ENCODE measurements at regions not wholly inside any gene's neighbourhood (a gene's known extent, or its start where the extent isn't known, plus 50 kb on each side); places are given as distances from the start of the nearest gene placed in this dataset.
A peak's percentile ranks its signal among the peaks of the same experiment; 100 is the strongest.
"Not testable (repeated sequence)": the region's sequence is repeated elsewhere in the genome, so short reads cannot be mapped to it uniquely, and the experiment has no call there.

DNA sequence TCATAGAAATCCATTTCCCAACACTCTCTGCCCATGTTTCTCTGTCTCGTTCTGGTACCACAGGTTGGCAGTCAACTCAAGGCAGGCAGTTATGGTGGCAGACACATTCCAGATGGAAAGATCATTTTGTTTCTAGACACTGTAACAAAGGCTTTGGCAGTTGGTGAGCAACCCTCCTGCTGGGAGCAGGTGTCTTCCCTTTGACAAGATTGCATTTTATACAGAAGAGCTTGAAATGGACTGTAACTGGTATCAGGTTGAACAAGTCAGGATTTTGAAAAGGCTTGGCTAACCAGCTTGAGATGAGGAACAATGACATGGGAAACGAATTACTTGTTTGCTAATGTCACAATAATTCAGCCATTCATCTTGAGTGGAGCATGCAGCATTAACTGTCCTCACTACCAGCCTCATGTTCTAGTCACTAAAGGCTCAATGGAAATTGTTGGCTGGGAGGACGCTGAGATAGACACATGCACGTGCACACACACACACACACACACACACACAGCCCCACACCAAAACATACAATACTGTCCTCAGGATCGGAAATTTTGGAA lies 170.0 kb downstream of the SEMA6D start:
- peak; percentile 15 to 17 for DNase-seq

- no peak for DNase-seq
These were observed 171.2 kb downstream of the SEMA6D start for GRCh38 chr15:47888385-47889100.

DNA sequence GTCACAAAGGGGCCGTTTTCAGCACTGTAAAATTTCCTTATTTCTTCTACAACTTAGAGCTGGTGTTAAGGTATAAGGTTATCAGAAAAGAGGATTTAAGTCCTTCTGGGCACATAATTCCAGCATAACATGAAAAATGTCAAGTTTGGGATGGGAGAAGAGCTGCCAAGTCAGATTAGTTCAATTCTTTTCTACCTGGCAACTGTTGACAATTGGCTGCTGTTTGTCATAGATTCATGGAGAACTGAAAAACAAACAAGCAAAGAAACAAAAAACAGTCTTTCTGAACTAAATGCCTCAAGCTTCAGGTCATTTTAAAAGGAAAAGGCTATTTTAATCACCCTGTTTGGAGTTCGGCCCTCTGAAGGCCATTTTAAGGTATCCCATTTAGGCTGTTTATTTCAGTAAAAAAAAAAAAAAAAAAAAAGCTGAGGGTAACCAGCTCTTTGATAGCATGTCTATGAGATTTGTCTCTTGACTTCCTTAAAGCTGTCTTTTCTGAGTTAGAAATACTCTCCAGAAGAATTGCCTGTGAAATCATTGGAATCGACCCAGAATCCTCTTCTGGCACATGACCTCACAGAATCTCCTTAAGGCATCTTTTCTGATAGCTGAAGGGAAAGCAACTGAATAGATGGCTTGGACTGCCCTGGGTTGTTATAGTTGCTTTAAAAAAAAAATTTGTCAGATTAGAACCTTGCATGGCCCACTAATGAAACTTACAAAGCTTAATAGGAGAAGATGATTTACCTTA lies 173.3 kb downstream of the SEMA6D start:
- no peak for DNase-seq

DNA sequence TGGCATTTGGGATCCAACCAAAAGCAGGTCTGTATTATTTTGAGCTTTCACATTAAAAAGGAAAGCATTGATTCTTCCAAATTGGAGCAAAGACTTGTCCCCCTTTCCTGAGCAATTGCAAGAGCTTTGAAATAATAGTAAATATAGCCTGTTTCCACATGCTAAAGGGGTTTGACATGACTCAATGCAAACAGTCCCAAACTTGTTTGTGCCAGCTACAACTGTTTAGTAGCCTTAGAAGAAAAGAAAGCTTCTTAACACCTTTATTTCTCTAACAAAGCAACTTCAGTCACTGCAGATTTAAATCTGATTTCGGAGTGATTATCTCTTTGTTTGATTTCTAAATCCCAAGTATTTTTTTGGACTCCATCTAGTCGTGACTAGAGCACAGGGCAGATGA lies 180.2 kb downstream of the SEMA6D start:
- DNase-seq, result no peak

DNA sequence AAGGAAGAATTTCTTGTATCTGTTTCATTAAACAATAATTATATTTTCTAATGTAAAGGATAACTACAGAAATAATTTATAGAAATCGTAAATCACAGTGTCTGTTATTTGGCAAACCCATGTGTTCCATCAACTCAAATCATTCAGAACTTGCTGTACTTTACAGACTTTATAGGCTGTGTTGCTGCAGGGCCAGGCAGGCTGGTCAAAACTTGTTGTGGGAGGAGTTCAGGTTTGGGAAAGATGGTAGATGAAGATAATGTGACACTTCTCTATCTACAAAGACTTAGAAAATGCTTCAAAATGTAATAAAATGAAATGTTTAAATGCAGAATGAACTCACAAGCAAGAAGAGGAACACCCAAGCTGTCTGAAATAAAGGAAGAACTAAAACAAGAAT lies 183.4 kb downstream of the SEMA6D start:
- DNase-seq, result no peak

DNA sequence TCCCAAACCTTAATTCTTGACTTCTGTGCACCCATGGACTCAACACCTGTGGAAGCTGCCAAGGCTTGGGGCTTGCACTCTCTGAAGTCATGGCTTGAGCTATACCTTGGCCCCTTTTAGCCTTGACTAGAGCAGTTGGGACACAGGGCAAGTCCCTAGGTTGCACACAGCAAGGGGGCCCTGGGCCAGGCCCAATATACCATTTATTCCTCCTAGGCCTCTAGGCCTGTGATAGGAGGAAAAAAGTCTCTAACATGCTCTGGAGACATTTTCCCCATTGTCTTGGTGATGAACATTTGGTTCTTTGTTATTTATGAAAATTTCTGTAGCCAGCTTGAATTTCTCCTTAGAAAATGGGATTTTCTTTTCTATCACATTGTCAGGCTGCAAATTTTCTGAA lies 186.1 kb downstream of the SEMA6D start:
- DNase-seq, result no peak

- no peak for DNase-seq
These were observed 191.2 kb downstream of the SEMA6D start for GRCh38 chr15:47908486-47908885.

- DNase-seq, result no peak
These were observed 191.8 kb downstream of the SEMA6D start for GRCh38 chr15:47908950-47909670.

DNA sequence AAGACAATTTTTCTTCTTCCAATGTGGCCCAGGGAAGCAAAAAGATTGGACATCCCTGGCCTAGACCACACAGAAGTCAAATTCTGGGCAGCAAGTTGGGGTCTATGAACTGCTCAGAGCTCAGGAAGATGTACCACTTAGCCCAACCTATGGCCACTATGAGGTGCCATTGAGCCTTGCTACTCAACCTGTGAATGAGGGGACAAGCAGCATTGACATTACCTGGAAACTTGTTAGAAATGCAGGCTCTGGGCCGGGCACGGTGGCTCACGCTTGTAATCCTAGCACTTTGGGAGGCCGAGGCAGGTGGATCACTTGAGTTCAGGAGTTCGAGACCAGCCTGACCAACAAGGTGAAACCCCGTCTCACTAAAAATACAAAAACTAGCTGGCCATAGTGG lies 195.6 kb downstream of the SEMA6D start:
- DNase-seq, result not testable (repeated sequence)

GRCh38 chr15:47917881-47918280 lies 200.6 kb downstream of the SEMA6D start:
- DNase-seq, result no peak

DNA sequence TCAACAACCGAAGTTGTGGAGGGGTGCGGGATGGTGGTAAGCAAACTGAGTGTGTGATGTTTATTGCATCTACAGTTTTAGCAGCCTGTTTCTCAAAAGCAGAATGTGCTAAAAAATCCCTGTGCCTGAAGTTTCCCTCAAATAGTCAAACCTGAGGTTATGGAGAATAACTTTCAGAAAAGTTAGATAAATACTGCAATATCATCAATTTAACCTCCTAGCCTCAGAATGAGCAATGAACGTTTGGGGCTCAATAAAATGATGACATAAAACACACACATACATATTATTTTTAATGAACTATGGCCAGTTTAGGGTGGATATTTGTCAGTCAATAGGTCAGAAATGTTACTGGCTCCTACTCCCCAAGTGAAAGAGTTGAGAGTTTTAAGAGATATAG lies 201.6 kb downstream of the SEMA6D start:
- DNase-seq, result no peak

DNA sequence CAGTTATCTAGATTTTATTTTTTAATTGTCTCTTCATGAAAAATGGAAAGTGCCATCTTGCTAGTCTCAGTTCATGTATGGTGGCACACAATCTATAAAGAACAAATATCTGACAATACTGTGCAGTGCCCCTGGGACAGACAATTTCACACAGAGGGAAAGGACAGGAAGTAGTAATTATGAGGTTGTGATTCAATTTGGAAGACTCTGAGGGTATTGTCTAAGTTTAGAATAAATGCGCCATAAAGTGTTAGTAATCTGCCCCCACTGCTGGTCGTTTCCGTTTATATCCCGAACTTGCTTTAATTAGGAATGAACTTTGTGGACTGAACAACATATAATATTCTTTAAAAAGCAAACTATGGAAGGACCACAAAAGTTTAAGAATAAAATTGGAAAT lies 196.4 kb upstream of the SLC24A5 start:
- DNase-seq, result no peak

DNA sequence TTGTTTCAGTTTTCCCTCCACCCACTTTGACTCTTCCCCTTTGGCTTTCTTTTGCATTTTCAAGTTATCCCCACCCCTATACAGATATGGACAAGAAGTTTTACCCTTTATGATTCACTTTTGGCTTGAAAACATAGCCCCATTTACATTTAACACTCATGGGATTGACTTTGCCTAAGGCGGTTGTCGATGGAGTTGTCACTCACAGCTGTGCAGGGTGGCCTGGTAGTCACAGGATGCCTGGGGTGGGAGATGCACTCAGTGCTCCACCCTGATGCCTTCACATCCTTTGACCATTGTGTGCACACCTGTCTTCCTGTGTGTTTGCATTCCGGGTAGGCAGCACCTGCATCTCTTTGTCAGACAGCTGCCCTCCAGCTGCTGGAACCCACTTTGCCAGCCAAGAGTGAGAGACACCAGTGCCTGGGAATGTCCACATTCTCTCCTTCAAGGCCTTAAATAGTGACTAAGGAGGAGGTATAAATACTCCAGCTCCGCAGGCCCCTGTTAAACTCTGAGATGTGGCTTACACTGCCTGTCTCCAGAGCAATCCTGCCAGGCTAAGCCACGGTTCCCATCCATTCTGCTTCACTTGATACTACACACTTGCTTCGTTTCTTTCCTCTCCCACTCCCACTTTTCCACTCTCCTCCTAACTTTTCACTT lies 191.5 kb upstream of the SLC24A5 start:
- peak; percentile 89 to 91 for DNase-seq

GRCh38 chr15:47932261-47932660 lies 188.5 kb upstream of the SLC24A5 start:
- DNase-seq, result no peak

DNA sequence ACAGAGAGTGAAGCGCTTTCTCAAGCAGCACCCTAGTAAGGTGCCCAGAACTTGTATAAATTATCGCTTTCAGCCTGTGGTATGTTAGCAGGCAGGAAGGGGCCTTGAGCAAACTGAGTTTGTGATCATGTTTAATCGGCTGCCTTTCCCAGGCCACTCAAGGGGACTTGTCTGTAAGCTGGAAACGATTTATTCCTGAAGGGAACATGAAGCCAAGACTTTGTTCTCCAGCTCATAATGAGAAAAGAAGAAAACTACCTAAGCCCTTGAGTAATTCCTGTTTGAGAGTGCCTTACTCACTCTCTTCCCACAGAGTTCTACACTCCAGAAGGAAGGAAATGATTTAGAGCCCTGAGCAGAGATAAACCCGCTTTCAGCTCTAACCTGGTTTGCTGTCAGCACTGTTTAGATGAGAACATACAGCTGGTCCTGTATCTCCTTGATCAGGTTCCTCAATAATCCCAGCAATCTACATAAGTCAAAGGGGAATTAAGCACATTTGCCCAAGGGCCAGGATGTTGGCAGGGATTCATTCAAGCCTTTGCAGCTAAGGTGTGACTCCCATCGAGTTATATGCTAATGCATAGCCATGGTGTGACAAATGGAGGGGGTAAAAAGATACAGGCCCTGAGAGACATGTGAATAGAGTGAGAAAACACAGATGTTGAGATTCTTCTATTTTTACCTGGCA lies 187.7 kb upstream of the SLC24A5 start:
- no peak for DNase-seq

DNA sequence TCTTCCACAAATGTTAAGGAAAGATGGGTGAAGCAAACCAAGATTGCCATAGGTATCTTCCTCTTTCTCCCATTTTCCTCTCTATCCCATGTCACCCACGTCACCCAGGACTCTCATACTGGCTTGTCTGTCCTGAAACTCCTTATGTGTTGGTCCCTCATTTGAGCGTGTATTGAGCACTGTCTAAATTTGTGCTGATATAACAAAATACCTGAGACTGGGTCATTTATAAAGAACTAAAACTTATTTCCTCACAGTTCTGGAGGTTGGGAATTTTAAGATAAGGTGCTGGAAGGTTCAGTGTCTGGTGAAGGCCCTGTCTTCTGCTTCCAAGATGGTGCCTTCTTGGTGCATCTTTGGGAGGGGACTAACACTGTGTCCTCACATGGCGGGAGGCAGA lies 186.9 kb upstream of the SLC24A5 start:
- DNase-seq, result no peak

DNA sequence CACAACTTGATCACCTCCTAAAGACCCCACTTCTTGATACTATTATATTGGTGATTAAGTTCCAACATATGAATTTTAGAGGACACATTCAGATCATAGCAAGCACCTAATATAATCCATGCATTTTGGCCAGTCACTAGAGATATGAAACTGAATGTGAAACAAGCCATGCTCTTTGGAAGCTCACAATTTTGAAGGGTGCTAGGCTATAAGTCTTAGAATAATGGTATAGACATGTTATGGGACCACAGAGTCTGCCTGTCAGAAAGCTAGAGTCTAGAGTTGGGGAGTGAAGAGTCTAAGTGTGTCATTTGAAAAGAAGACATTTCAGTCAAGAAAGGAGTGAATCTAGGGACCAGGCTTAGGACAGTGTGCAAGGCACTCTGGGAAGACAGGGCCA lies 186.4 kb upstream of the SLC24A5 start:
- DNase-seq, result no peak

- DNase-seq, result no peak
These were observed 183.0 kb upstream of the SLC24A5 start for GRCh38 chr15:47937834-47938233.

DNA sequence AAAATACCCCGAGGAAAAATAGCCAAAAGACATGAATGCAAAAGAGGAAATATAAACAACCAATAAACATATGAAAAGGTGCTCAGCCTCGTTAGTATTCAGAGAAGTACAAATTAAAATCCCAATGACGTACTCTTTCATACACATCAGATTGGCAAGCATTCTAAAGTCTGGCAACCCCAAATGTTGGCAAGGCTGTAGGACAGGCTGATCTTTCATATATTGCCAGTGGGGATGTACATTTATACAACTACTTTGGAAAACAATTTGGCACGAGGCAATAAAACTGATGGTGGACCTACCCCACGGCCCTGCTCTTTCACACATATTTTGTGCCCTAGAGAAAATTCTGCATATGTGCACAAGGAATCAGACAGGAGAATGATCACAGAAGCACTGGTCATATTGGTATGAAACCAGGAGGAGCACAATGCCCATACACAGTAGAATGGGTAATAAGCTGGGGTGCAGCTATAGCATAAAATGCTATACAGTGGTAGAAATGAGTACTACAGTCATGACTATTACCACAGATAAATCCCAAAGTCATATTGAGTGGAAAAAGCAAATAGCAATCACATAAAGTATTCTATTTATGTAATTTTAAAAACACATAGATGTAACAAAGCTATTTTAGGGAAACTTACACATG lies 176.0 kb upstream of the SLC24A5 start:
- DNase-seq, result no peak

DNA sequence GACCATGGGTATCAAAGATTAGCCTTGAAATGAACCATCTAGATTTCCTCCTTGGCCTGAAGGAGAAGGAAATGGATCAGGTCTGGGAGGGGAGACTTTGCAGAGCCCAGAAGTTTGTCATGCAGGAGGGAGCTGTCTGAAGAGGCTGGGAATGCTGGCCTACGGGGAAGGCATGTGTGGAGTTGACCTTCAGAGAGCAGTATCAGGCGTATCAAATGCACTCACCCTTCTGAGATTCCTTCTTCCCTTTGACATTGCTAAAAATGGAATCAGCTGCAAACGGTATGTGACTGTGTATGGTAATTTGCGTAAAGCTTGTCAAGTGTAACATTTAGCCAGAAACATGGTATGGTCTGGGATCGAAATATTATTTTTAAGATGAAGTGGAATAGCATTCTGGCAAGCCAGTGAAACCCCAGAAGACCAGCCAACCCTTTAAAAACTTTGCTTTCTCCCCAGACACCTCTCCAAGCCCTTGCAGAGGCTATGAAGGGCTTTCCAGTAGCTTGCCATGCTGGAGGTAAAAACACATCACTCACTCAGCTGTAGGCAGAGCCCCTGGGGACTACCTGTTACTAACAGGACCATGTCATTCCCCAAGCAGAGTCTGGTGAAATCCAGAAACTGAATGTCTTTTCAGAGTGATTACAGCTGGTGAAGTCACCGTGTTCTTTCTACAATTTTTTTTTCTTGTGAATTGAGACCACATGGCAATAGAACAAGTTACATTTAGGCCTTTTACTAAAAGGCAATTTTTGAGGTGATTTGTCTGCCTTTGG lies 174.7 kb upstream of the SLC24A5 start:
- no peak for DNase-seq

DNA sequence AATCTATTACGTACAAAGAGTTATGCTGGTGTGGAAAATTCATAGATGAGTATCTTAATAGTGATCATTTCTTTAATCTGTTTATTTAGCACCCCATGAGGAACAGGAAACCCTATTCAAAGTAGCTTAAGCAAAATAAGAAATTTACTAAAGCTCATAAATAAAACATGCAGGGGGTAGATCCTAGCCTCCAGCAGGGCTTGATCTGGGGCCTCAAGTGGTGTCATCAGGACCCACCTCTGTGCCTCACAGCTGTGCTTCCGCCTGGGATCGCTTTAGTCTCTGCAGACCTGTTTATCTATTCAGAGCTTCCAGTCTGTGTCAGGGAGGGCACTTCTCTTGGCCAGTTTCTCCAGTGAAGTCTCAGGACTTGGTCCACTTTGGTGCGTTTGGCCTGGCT lies 171.0 kb upstream of the SLC24A5 start:
- DNase-seq, result no peak

All from SHP77 (cell line).